ENCODE measurements at regions not wholly inside any gene's neighbourhood (a gene's known extent, or its start where the extent isn't known, plus 50 kb on each side); places are given as distances from the start of the nearest gene placed in this dataset.
A peak's percentile ranks its signal among the peaks of the same experiment; 100 is the strongest.

DNA sequence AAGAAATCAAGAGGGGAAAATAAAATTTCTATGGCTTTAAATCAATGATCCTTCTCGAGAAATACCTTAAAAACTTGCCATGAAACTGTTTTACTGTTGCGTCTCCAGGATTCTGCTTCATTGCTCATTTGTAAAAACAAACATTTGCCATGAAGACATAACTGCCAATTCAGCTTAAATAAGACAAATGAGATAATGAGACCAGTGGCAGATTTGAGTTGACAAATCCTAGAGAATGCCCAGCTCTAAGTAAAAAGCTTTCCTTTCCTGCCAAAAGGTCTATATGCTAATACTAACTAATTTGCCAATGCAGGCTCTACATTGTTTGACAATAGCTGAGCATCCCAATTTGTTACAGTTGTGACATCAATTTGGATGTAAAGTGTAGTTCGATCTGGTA is 400.5 kb upstream of the PCDH9 start:
- POLR2A ChIA-PET = no interaction called here
- Histone ChIP-seq H3K4me2 (no peak overlapping the region), H3K27ac (no peak overlapping the region), H3K4me3 (no peak overlapping the region), H3K4me1 (no peaks in the 10 kb centered on the region), H3K9me3 (no peaks in the 10 kb centered on the region)
- TF ChIP-seq CHD2 (IDR thresholded peaks at IDR 0.05; ENCODE audit: low read length, partially characterized antibody) (no peak), TFCP2L1 (CRISPR knock-in tag; IDR thresholded peaks at IDR 0.05) (no peak), NPAS2 (CRISPR knock-in tag; IDR thresholded peaks at IDR 0.05; ENCODE audit: borderline replicate concordance) (no peak), MAFK (IDR thresholded peaks at IDR 0.05; ENCODE audit: partially characterized antibody) (peak; percentile 40)
- ATAC-seq = no peak
- FAIRE-seq = no peak
- WGBS (ENCODE audit: missing lambda C conversion rate) = 37% methylated on average over 3 of the region's 3 CpGs
- DNase-seq (ENCODE audit: low read depth in 1 of 2, low spot score in 1 of 2) = no peak
- CTCF ChIA-PET = no interaction called here

DNA sequence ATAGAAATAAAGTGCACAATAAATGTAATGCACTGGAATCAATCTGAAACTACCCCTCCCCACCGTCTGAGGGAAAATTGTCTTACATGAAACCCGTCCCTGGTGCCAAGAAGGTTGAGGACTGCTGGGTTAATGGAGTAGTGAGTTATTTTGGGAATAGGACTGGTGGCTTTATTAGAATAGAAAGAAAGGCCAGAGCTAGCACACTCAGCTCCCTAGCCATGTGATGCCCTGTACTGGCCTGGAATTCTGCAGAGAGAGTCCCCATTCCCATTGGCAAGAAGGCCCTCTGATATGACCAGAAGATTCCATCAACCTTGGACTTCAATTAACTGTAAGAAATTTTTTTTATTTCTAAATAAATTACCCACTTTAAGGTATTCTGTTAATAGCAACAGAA is 393.5 kb upstream of the PCDH9 start:
- Histone ChIP-seq H3K9me3 (no peaks in the 10 kb centered on the region), H3K27ac (no peak overlapping the region), H3K4me2 (no peak overlapping the region), H3K4me3 (no peak overlapping the region), H3K4me1 (peaks cover 3% of the 10 kb centered on the region; the same call in 1 of the 3 replicates)
- ChIA-PET POLR2A (no interaction called here), CTCF (no interaction called here)
- WGBS (ENCODE audit: missing lambda C conversion rate) = 49% methylated on average over 2 of the region's 2 CpGs
- TF ChIP-seq CHD4 (IDR thresholded peaks at IDR 0.05; ENCODE audit: borderline replicate concordance) (no peak), JUNB (IDR thresholded peaks at IDR 0.05) (no peak), EP300 (IDR thresholded peaks at IDR 0.05) (no peak), BHLHE40 (IDR thresholded peaks at IDR 0.05; ENCODE audit: low read depth, low read length) (no peak), KDM5A (IDR thresholded peaks at IDR 0.05) (no peak), HOXA7 (CRISPR knock-in tag; IDR thresholded peaks at IDR 0.05) (no peak), NPAS2 (CRISPR knock-in tag; IDR thresholded peaks at IDR 0.05; ENCODE audit: borderline replicate concordance) (no peak), TFCP2L1 (CRISPR knock-in tag; IDR thresholded peaks at IDR 0.05) (no peak), SMC3 (IDR thresholded peaks at IDR 0.05) (no peak), CBX8 (IDR thresholded peaks at IDR 0.05) (no peak), ZSCAN20 (CRISPR knock-in tag; IDR thresholded peaks at IDR 0.05) (no peak), FOXS1 (CRISPR knock-in tag; IDR thresholded peaks at IDR 0.05) (no peak), RAD21 (conservative IDR thresholded peaks at IDR 0.05 in 1 of 2, IDR thresholded peaks at IDR 0.05 in 1 of 2) (no peak), NR3C1 (IDR thresholded peaks at IDR 0.05) (no peak), NFE2L2 (conservative IDR thresholded peaks at IDR 0.05; ENCODE audit: low read length) (no peak), POLR2A (IDR thresholded peaks at IDR 0.05; ENCODE audit: low read length) (no peak)
- TF ChIP-seq, protein P1, sequence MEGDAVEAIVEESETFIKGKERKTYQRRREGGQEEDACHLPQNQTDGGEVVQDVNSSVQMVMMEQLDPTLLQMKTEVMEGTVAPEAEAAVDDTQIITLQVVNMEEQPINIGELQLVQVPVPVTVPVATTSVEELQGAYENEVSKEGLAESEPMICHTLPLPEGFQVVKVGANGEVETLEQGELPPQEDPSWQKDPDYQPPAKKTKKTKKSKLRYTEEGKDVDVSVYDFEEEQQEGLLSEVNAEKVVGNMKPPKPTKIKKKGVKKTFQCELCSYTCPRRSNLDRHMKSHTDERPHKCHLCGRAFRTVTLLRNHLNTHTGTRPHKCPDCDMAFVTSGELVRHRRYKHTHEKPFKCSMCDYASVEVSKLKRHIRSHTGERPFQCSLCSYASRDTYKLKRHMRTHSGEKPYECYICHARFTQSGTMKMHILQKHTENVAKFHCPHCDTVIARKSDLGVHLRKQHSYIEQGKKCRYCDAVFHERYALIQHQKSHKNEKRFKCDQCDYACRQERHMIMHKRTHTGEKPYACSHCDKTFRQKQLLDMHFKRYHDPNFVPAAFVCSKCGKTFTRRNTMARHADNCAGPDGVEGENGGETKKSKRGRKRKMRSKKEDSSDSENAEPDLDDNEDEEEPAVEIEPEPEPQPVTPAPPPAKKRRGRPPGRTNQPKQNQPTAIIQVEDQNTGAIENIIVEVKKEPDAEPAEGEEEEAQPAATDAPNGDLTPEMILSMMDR (IDR thresholded peaks at IDR 0.05) = no peak
- TF ChIP-seq, protein P2, sequence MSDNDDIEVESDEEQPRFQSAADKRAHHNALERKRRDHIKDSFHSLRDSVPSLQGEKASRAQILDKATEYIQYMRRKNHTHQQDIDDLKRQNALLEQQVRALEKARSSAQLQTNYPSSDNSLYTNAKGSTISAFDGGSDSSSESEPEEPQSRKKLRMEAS (IDR thresholded peaks at IDR 0.05) = no peak
- no peak for FAIRE-seq
- ATAC-seq = no peak
- DNase-seq (ENCODE audit: low read depth in 1 of 2, low spot score in 1 of 2) = no peak

DNA sequence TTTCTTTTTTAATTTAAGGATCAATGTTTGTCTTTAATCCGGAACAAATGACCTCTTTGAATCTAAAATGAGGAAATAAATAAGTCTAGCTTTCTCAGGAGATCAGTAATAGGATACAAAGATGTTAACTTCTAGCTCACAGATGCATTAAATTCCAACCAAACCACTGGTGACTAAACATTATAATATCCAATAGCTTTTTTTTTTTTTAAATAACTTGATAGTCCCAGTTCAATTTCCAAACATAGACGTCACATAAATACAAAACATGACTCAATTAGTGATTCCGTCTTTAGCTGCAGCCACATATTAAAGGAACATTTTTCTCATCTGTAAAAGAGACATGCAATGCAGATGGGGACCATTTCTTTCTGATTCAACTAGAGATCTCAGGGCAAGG is 390.5 kb upstream of the PCDH9 start:
- 64% methylated on average over 3 of the region's 3 CpGs for WGBS (ENCODE audit: missing lambda C conversion rate)
- Histone ChIP-seq H3K4me3 (no peak overlapping the region), H3K4me1 (peaks cover 3% of the 10 kb centered on the region; the same call in 1 of the 3 replicates), H3K9me3 (no peaks in the 10 kb centered on the region), H3K27ac (no peak overlapping the region), H3K4me2 (no peak overlapping the region)
- no peak for FAIRE-seq
- ATAC-seq = no peak
- ChIA-PET CTCF (no interaction called here), POLR2A (no interaction called here)
- TF ChIP-seq RFX5 (IDR thresholded peaks at IDR 0.05) = no peak
- TF ChIP-seq HOXA7 (CRISPR knock-in tag; IDR thresholded peaks at IDR 0.05) = no peak
- TF ChIP-seq JUN (IDR thresholded peaks at IDR 0.05) = no peak
- TF ChIP-seq, protein P3, sequence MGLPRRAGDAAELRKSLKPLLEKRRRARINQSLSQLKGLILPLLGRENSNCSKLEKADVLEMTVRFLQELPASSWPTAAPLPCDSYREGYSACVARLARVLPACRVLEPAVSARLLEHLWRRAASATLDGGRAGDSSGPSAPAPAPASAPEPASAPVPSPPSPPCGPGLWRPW (IDR thresholded peaks at IDR 0.05) = no peak
- no peak for TF ChIP-seq MAFK (IDR thresholded peaks at IDR 0.05; ENCODE audit: partially characterized antibody)
- no peak for DNase-seq (ENCODE audit: low read depth in 1 of 2, low spot score in 1 of 2)
